SK-N-SH (cell line): ENCODE measurements at regions not wholly inside any gene's neighbourhood (a gene's known extent, or its start where the extent isn't known, plus 50 kb on each side); places are given as distances from the start of the nearest gene placed in this dataset.

Experiments
- CTCF ChIA-PET: fragments of 300-600, 350-600 bp; formaldehyde crosslinking; extraction: SDS; loops from one replicate; lab custom pipeline; 2021; lab: Yijun Ruan, JAX
- POLR2A ChIA-PET: fragments of 350-600 bp; sonication (Branson Sonifier 250); formaldehyde crosslinking; extraction: SDS; loops from one replicate; lab custom pipeline; 2020; ENCODE audit warnings: antibody characterized with exemption, inconsistent platforms; lab: Yijun Ruan, JAX
- DNase-seq: peaks from one replicate; pipeline ENCODE4 v3.0.0; 2012
- H2AFZ ChIP-seq: fragments of 200-600 bp; sonication (generic); 2 replicates; pipeline ENCODE4 v1.8.1; 2016; ENCODE audit warnings: antibody characterized with exemption, mild to moderate bottlenecking, low read depth
- H3F3A ChIP-seq: fragments of 200-600 bp; sonication (generic); replicated peaks from 2 replicates; pipeline ENCODE3; 2016; ENCODE audit warnings: antibody characterized with exemption, mild to moderate bottlenecking; ENCODE audit not compliant: insufficient read depth
- H3K27ac ChIP-seq, 2 experiments: fragments of 200-500 bp in 1 of 2; fragments of 200-600 bp in 1 of 2; sonication (Bioruptor generic) in 1 of 2; sonication (generic), shearing (Covaris generic) in 1 of 2; 2 replicates each; pipeline versions ENCODE4 v1.5.1 to v1.6.1; 2014 to 2016; ENCODE audit warnings: low read depth in 2 of 2, inconsistent platforms in 1 of 2, low read length in 1 of 2, mild to moderate bottlenecking in 1 of 2, mixed read lengths in 1 of 2
- H3K27me3 ChIP-seq: fragments of 200-600 bp; sonication (generic), shearing (Covaris generic); 2 replicates; pipeline ENCODE4 v1.6.1; 2016; ENCODE audit warnings: mixed run types; ENCODE audit not compliant: insufficient read depth
- H3K36me3 ChIP-seq, 2 experiments: fragments of 200-500 bp in 1 of 2; fragments of 200-600 bp in 1 of 2; sonication (Bioruptor generic) in 1 of 2; sonication (generic) in 1 of 2; replicated peaks in 1 of 2; 2 replicates each; pipeline versions ENCODE3 to v1.5.1; 2014 to 2016; ENCODE audit warnings: low read length in 1 of 2, mild to moderate bottlenecking in 1 of 2; ENCODE audit not compliant: insufficient read depth in 2 of 2, control insufficient read depth in 1 of 2
- H3K4me1 ChIP-seq, 2 experiments: fragments of 200-500 bp in 1 of 2; fragments of 200-600 bp in 1 of 2; sonication (Bioruptor generic) in 1 of 2; sonication (generic), shearing (Covaris generic) in 1 of 2; 2 replicates each; pipeline versions ENCODE4 v1.5.1 to v1.6.1; 2014 to 2016; ENCODE audit warnings: low read depth in 1 of 2, low read length in 1 of 2, mixed run types in 1 of 2; ENCODE audit not compliant: insufficient read depth in 2 of 2, control insufficient read depth in 1 of 2
- H3K4me2 ChIP-seq: fragments of 200-600 bp; sonication (generic), shearing (Covaris generic); 2 replicates; pipeline ENCODE4 v1.6.1; 2017; ENCODE audit warnings: mixed run types
- H3K4me3 ChIP-seq, 2 experiments: fragments of 200-500 bp in 1 of 2; fragments of 200-600 bp in 1 of 2; sonication (Bioruptor generic) in 1 of 2; sonication (generic), shearing (Covaris generic) in 1 of 2; 2 replicates each; pipeline versions ENCODE4 v1.5.1 to v1.8.1; 2014 to 2016; ENCODE audit warnings: low read depth in 2 of 2, inconsistent platforms in 1 of 2, low read length in 1 of 2, mild to moderate bottlenecking in 1 of 2, mixed read lengths in 1 of 2, moderate library complexity in 1 of 2
- H3K79me2 ChIP-seq: fragments of 200-600 bp; sonication (generic); 2 replicates; pipeline ENCODE4 v1.8.1; 2017; ENCODE audit warnings: mild to moderate bottlenecking; ENCODE audit not compliant: insufficient read depth
- H3K9ac ChIP-seq: fragments of 200-600 bp; sonication (generic); 2 replicates; pipeline ENCODE4 v1.6.1; 2017; ENCODE audit warnings: mixed run types
- H3K9me2 ChIP-seq: fragments of 200-600 bp; sonication (generic); 2 replicates; pipeline ENCODE4 v1.6.1; 2017; ENCODE audit warnings: mixed run types
- H3K9me3 ChIP-seq: fragments of 200-600 bp; sonication (generic); 2 replicates; pipeline ENCODE4 v1.6.1; 2017; ENCODE audit warnings: mixed run types, mild to moderate bottlenecking, moderate library complexity
- H4K20me1 ChIP-seq: fragments of 200-600 bp; sonication (generic); 2 replicates; pipeline ENCODE4 v1.6.1; 2017; ENCODE audit warnings: mild to moderate bottlenecking, mixed run types; ENCODE audit not compliant: insufficient read depth
- CHD2 ChIP-seq: fragments of 150-350 bp; IDR thresholded peaks from 2 replicates; pipeline ENCODE4 v1.6.1; 2018; ENCODE audit warnings: low read length; ENCODE audit not compliant: partially characterized antibody
- ELF1 ChIP-seq: IDR thresholded peaks from 2 replicates; pipeline ENCODE4 v1.4.0; 2012
- EZH2phosphoT487 ChIP-seq: fragments of 200-600 bp; sonication (generic); IDR thresholded peaks from 2 replicates; pipeline ENCODE4 v1.6.1; 2017; ENCODE audit warnings: low read depth, mixed run types, mild to moderate bottlenecking, antibody characterized with exemption, moderate library complexity, borderline replicate concordance
- FOSL2 ChIP-seq: IDR thresholded peaks from 2 replicates; pipeline ENCODE4 v1.4.0; 2012; ENCODE audit warnings: low read depth, mild to moderate bottlenecking, moderate library complexity, borderline replicate concordance
- MAX ChIP-seq: IDR thresholded peaks from 2 replicates; pipeline ENCODE4 v1.4.0; 2012; ENCODE audit warnings: low read depth
- MEF2A ChIP-seq: IDR thresholded peaks from 2 replicates; pipeline ENCODE4 v1.4.0; 2012; ENCODE audit warnings: low read depth, borderline replicate concordance
- MXI1 ChIP-seq: IDR thresholded peaks from 2 replicates; pipeline ENCODE4 v1.6.1; 2012; ENCODE audit warnings: mild to moderate bottlenecking, low read depth, low read length, improper control_type of control experiment
- NRF1 ChIP-seq: IDR thresholded peaks from 2 replicates; pipeline ENCODE4 v1.6.1; 2012; ENCODE audit warnings: low read depth, mild to moderate bottlenecking, low read length
- POLR2AphosphoS5 ChIP-seq: IDR thresholded peaks from 2 replicates; pipeline ENCODE4 v1.6.1; 2012; ENCODE audit warnings: low read depth, low read length
- RCOR1 ChIP-seq: fragments of 150-350 bp; IDR thresholded peaks from 2 replicates; pipeline ENCODE4 v1.6.1; 2017; ENCODE audit warnings: antibody characterized with exemption, low read length
- RXRA ChIP-seq: IDR thresholded peaks from 2 replicates; pipeline ENCODE4 v1.4.0; 2012; ENCODE audit warnings: low read depth, mild to moderate bottlenecking, borderline replicate concordance
- TCF12 ChIP-seq: IDR thresholded peaks from 2 replicates; pipeline ENCODE4 v1.4.0; 2012
- USF2 ChIP-seq: fragments of 150-350 bp; IDR thresholded peaks from 2 replicates; pipeline ENCODE4 v1.6.1; 2017; ENCODE audit warnings: antibody characterized with exemption, low read length, low read depth, borderline replicate concordance
- YY1 ChIP-seq: IDR thresholded peaks from 2 replicates; pipeline ENCODE4 v1.4.0; 2012; ENCODE audit warnings: low read depth, mild to moderate bottlenecking
- TF ChIP-seq, protein P1 (sequence below): IDR thresholded peaks from 2 replicates; pipeline ENCODE4 v1.4.0; 2012; ENCODE audit warnings: low read depth, borderline replicate concordance
- TF ChIP-seq, protein P2 (sequence below): fragments of 200-600 bp; sonication (generic); IDR thresholded peaks from 2 replicates; pipeline ENCODE4 v1.6.1; 2017; ENCODE audit warnings: antibody characterized with exemption, mild to moderate bottlenecking, moderate library complexity

GRCh38 chr13:80883545-80883944, 542.6 kb upstream of the SPRY2 start:
- no peaks in the 10 kb centered on the region for H3F3A ChIP-seq
- TF ChIP-seq FOSL2 (no peak), MXI1 (no peak), RCOR1 (no peak), MAX (no peak), RXRA (no peak), YY1 (no peak), NRF1 (no peak), EZH2phosphoT487 (no peak), POLR2AphosphoS5 (no peak), TCF12 (no peak), CHD2 (no peak), MEF2A (no peak), ELF1 (no peak), USF2 (no peak)
- TF ChIP-seq, protein P1, sequence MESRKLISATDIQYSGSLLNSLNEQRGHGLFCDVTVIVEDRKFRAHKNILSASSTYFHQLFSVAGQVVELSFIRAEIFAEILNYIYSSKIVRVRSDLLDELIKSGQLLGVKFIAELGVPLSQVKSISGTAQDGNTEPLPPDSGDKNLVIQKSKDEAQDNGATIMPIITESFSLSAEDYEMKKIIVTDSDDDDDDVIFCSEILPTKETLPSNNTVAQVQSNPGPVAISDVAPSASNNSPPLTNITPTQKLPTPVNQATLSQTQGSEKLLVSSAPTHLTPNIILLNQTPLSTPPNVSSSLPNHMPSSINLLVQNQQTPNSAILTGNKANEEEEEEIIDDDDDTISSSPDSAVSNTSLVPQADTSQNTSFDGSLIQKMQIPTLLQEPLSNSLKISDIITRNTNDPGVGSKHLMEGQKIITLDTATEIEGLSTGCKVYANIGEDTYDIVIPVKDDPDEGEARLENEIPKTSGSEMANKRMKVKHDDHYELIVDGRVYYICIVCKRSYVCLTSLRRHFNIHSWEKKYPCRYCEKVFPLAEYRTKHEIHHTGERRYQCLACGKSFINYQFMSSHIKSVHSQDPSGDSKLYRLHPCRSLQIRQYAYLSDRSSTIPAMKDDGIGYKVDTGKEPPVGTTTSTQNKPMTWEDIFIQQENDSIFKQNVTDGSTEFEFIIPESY: no peak
- TF ChIP-seq, protein P2, sequence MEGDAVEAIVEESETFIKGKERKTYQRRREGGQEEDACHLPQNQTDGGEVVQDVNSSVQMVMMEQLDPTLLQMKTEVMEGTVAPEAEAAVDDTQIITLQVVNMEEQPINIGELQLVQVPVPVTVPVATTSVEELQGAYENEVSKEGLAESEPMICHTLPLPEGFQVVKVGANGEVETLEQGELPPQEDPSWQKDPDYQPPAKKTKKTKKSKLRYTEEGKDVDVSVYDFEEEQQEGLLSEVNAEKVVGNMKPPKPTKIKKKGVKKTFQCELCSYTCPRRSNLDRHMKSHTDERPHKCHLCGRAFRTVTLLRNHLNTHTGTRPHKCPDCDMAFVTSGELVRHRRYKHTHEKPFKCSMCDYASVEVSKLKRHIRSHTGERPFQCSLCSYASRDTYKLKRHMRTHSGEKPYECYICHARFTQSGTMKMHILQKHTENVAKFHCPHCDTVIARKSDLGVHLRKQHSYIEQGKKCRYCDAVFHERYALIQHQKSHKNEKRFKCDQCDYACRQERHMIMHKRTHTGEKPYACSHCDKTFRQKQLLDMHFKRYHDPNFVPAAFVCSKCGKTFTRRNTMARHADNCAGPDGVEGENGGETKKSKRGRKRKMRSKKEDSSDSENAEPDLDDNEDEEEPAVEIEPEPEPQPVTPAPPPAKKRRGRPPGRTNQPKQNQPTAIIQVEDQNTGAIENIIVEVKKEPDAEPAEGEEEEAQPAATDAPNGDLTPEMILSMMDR: no peak
- POLR2A ChIA-PET: no interaction called here
- H4K20me1 ChIP-seq: no peaks in the 10 kb centered on the region
- CTCF ChIA-PET: no interaction called here
- no peaks in the 10 kb centered on the region for H3K27me3 ChIP-seq
- DNase-seq: no peak
- H3K9ac ChIP-seq: no peak overlapping the region
- H3K36me3 ChIP-seq: no peaks in the 10 kb centered on the region
- no peak overlapping the region for H2AFZ ChIP-seq
- no peak overlapping the region for H3K4me3 ChIP-seq
- no peaks in the 10 kb centered on the region for H3K9me2 ChIP-seq
- H3K79me2 ChIP-seq: no peaks in the 10 kb centered on the region
- H3K27ac ChIP-seq: no peak overlapping the region
- H3K4me1 ChIP-seq: no peaks in the 10 kb centered on the region; a peak in 2 of 4 replicates
- no peaks in the 10 kb centered on the region for H3K9me3 ChIP-seq
- no peak overlapping the region for H3K4me2 ChIP-seq
